ENCODE measurements at regions not wholly inside any gene's neighbourhood (a gene's known extent, or its start where the extent isn't known, plus 50 kb on each side); places are given as distances from the start of the nearest gene placed in this dataset.

DNA sequence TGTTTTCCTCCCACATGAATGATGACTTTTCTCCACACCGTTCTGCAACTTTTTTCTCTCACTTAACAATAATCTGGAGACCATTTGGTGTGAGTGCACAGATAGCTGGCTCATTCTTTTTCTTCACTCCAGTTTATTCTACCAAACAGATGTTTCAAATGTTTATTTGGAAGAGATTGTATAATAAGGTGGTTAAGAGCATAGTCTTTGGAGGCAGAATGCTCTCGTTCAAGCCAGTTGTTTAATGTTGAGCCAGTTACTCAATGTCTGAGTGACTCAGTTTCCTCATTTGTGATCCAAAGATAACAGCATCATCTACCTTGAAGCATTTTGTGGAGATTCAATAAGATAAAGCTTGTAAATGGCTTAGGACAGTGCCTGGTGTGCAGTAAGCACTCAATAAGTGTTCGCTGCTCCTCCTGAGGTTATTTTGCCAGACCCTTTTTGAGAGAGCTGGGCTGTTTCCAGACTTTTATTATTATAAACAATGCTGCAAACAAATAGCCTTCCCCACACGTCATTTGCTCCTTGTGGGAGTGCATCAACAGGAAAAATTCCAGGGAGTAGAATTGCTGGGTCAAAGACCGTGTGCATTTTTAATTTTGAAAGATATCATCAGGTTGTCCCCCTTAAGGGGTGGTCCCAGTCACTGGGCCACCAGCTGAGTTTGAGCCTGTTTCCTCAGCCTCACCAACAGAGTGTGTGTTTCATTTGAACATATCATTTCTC is 70.6 kb downstream of the VEGFA start:
- DNase-seq: no peak

DNA sequence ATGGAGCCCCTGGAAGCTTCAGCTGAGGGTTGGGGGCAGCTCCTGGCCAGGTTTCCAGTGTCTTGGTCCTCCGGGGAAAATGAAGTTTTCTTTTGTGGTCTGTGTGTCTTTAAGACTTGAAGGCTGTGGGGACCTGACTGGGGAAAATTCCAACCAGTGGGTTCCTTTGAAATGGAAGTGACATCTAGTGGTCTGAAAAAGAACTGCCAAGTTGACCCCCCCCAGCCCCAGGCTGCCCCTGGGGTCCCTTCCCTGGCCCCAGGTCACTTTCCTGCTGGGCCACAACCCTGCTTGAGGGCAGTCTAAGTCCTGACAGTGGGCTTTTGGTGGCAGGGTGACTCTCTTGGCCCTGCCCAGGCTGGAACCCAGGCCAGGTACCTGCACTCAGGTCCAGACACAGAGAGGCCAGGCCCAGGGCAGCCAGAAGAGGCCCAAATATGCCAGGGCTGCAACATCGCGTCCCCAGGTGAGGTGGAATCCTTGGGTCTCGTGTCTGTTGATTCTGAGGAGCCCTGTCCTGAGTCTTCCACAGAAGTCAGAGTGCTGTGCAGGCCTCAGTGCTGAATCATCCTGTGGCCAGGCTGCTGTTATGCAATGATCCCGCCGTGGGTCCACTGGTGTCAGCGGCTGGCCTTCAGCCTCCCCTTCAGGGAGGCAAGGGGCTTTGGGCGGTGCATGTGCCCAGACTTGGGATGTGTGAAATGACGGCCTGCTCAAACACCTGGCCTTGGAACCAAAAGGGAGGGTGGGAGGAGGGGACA is 68.4 kb downstream of the VEGFA start:
- no peak for DNase-seq

DNA sequence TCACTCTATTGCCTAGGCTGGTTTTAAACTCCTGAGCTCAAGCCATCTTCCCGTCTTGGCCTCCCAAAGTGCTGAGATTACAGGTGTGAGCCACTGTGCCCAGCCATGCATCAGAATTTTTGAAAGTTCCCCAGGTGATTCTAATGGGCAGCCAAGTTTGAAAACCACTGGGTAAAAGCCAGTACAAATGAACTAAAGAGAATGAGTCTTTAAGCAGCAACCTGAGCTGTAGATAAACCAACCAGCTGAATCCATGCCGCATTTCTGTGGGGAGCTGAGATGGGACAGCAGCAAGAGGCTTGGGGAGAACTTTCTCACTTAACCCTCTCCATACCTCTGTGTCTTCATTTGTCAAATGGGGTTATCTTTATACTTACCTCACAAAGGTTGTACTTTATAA is 67.5 kb downstream of the VEGFA start:
- no peak for DNase-seq

DNA sequence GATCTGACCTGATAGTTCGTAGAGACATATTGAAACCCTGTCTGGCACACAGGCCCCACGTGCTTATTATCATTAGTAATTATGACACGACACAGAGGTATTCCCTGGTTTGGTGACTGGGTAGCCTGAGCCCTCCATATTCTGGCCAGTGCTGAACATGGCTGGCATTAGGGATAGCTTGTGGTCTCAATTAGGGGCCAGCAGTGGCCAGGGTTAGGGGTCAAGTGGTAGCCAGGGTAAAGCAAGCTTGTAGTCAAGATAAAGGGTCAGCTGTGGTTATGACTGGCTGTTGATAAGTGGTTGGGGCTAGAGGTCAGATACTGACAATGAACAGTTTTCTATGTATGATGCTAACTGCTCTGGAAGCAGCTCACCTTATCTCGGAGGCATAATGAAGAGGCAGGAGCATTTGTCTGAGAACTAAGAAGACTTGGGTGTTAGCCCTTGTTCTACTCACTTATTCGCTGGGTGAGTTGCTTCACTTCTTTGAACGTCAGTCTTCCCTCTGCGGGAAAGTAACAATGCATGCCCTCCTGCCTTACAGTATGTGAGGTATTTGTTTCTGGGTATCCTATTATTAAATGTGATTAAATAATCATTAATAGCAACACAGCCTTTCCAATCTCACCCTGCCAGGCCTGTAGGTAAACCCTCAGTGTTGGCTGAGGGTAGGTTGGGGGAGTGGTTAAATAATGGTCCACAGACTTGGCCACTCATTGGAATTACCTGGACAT is 66.7 kb downstream of the VEGFA start:
- DNase-seq: no peak

All from NCI-H526 treated with DMSO at 0.1 percent for 48 hours (cell line).